HUDEP-2 (cell line): ENCODE measurements at regions not wholly inside any gene's neighbourhood (a gene's known extent, or its start where the extent isn't known, plus 50 kb on each side); places are given as distances from the start of the nearest gene placed in this dataset.
"Not testable (repeated sequence)": the region's sequence is repeated elsewhere in the genome, so short reads cannot be mapped to it uniquely, and the experiment has no call there.

Source experiments
- DNase-seq, 76 experiments: peaks; one replicate each; lab custom pipeline; 2025; ENCODE audit not compliant: unreplicated experiment in 76 of 76; lab: John Stamatoyannopoulos, UW

DNA sequence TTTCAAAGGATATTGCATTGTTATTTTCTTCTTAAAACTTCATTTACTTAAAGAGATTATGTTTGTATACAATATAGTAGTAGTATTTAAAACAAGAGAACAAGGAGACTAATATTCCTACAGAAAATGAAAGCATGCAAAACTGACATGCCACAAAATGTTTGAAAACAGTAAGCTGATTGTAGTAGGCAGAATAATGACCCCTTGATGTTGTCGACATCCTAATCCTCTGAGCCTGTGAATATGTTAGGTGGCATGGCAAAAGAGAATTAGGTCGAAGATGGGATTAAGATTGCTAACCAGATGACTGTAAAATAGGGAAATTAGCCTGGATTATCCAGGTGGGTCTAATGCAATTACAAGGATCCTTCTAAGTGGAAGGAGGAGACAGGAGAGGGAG is 522.2 kb upstream of the NR3C2 start:
- DNase-seq, result no peak

DNA sequence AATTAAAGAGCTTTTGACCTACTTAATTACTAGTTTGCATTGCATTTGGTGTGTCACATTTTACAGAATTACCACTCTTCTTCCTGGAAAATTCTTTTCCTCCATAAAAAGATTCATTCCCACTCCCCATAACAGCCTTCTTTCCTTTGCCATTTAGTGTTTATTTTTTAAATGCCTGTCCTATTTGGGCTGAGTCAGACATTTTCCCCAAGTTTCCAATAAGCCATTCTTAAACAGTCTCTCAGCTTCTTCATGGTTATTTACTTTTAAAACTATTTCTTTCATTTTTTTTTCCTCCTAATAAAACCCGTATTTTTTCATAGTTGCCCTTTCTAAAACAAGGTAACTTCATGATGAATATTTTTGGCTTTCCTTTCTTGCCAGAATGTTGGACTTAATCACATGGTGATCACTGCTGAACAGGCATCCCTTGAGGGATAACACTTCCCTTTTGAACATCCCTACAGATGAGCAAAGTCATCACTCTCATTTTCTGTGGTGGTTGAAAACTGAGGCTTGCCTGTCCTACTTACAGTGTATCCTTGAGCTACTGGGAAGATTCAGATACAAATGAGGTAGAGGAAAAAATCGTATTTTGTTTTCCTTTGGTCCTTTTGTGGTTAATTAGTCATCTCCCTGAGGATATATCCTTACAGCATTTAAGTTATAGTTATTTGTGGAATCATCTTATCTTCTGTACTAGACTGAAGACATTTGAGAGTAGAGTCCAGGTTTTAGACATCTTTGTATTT is 520.5 kb upstream of the NR3C2 start:
- DNase-seq, result no peak

DNA sequence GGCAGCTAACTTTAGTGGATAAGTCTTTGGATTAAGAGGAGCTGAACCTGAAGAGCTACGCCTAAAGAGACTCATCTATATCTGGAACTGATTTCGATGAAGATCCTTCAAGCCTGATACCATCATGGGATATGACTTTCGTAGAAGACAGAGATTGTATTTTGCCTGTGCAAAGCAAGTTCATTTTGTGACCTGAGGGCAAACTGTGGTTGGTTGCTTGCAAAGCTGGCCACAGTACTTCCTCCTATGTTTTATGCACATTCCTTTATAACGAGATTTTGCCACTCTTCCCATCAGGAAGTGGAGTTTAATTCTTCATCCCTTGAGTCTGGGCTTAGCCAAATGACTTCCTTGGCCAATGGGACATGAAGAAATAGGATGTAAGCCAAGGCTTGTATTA is 519.3 kb upstream of the NR3C2 start:
- no peak for DNase-seq

DNA sequence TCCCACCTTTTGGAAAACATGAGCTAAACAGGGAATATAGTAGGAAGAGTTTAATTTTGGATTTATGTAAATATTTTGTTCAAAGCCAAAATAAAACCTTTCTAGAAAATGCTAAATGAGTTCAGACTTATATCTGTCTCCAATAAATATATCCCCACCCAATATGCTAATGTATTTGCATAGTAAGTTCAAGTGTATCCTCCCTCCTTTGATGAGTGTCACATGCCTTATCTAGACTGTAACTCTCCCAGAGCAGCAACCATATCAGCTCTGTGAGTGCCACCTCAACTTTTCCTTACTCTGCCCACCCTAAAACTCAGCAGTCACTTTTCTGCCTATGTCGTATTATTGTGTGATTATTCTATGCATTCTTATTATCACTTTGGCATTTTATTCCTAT is 516.1 kb upstream of the NR3C2 start:
- peak in 2 of 76 experiments; percentile 7 to 16 for DNase-seq

DNA sequence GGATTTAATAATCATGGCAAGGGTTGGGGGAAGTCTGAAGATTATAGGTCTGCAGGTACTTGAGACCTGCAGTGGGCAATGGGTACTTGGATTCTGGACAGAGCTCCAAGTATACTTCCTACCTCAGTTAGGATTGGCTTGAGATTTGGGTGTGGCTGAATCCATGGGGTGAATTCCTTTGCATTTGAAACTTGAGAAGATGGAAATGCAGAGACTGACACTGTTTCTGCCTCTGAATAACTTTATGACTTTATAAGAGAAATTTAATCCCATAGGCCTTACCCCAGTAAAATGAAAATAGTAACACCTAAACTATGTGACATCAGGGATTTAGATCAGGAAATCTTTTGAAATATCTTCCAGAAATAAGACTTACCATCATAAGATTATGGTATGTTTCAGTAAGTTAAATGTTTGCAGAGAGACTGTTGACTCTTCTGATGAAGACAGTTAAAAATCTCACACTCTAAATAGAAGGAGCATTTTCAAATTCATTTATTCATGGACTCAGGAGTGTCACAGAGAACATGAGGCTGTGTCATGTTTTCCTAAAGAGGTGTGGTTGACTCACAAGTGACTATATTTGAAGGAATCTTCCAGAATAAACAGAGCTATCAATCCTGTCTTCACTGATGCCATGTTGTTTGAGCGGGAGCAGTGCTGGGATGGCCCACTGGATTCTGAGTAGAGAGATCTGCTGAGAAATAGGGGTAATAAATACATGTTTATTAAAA is 513.5 kb upstream of the NR3C2 start:
- no peak for DNase-seq

DNA sequence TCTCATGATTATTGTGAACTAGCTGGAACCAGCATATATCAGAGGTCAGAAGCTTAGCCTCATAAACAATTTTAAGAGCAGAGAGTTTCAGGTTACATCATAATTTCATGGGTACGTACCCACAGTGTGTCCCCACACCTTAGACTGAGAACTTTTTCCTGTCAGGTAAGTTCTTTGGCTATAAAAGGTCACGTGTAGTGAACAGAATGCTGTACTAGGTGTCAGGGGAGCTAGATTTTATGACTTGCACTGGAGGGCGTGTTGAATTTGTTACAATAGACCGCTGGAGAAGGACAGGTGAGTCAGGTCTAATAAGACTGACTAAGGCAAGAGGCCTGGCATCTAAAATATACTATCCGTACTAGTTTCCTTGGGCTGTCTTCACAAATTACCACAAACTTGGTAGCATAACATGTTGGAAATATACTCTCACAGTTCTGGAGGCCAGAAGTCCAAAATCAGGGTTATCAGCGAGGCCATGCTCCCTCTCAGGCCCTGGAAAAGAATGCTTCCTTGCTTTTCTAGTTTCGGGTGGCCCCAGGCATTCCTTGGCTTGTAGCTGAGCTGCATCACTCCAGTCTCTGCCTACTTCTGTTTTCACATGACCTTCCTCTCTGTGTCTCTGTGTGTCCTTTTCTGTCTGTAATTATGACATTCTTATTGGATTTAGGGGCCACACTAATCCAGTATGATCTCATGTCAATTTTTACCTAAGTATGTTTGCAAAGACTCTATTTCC is 512.0 kb upstream of the NR3C2 start:
- DNase-seq, result no peak

DNA sequence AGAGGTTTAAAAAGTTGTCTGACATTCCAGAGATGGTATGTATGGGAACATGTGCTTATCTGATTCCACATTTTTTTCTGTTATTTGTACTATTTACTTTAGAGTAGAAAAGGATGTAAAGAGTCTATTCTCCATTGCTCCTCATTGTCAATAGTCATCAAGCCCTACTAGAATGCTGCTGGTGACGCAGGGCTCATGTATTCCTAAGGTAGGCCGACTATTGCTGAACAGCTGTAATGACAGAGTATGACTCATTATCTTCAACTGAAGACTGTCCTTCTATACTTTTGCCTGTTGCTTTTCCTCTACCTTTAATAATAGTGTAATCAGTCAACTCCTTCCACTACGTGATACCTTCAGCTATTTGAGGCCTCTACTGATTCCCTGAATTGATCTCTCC is 509.1 kb upstream of the NR3C2 start:
- DNase-seq, result no peak

DNA sequence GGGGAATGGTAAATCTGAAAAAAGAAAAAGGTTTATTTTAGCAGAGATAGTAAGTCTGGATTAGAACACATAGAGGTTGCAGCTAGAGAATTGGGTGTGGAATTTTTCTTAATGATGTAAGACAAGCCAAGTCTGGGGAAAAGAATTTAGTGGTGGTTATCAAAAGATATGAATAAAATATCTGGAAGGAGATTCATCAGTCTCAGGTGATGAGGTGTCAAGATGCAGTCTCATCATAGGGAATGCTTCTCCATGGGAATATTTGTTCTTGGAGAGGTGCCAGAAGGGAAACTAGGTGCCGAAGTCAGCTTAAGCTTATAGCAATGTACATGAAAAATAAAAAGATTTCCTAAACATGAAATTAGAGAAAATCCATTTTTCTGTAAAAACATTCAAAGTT is 504.1 kb upstream of the NR3C2 start:
- DNase-seq, result no peak

DNA sequence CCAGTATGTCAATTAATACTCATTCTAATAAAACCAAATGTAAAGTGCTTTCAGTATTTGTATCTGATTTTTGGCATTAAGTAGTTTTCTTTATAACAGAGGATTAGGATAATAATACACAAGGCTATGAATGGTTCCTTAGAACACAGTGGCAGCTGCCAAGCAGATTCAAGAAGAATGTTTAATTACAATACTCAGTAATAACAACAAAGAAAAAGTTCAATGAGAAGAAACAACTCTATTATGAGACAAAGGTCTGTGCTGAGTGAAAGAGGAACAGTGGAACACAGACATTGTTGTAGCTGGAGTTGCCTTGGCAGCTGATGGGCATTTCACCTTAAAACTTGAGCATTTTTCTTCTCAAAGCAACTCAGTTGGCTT is 502.6 kb upstream of the NR3C2 start:
- DNase-seq, result no peak

DNA sequence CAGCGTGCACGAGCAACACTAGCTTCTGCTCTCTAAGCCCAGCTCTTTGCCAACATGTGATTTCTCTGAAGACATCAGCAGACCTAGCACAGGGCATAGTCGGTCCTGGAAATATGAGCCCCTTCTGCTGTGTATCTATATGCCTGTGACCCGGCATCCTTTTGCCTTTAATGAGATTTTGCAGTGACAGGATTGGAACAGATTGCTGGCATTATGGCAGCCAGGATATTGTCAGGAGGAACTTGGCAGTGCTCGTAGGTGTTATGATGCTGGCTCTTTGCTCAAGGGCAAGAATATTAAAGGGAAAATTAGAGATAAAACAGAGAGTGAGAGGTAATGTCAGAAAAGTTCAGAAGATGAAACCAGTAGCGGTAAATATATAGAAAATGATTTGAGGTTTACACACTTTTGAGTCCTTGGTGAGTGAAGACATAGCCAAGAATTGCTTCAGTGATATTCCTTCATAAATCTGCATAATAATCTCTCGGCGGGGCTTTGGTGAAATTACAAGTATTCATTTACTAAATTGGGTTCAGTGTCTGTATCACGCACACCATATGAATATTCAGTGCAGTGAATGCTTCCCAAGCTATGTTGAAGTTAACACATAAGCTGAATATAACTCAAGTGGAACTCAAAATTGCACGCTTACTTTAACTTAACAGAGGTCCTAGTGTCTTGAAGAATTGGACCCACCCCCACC is 502.1 kb upstream of the NR3C2 start:
- no peak for DNase-seq

DNA sequence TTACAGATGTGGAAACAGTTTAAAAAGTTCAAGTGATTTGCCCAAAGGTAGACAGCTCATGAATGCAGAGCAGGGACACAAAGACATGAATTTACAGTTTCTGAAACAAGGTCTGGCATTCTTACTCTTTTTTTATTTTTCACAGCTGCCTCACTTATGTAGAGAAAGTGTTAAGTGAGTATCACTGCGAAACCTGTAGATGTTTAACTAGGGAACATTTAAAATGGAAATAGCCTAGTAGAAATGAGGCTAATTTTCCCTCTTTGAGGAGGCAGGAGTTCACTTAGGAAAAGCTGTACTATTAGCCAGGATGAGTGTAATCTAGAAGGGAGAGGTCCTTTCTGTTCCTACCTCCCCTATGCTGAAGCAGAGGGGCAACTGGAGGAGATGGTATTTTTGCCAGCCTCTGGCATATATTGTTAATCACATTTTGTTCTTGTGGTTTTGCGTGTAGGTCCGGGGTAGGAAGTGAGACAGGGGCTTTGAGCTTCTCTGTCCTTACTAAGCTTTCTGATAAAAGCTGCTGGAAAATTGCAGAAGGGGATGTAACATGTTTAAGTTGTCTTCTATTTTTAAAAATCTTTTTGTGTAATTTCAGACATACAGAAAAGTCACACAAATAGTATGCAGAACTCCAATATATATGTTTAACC is 492.8 kb upstream of the NR3C2 start:
- DNase-seq, result no peak

DNA sequence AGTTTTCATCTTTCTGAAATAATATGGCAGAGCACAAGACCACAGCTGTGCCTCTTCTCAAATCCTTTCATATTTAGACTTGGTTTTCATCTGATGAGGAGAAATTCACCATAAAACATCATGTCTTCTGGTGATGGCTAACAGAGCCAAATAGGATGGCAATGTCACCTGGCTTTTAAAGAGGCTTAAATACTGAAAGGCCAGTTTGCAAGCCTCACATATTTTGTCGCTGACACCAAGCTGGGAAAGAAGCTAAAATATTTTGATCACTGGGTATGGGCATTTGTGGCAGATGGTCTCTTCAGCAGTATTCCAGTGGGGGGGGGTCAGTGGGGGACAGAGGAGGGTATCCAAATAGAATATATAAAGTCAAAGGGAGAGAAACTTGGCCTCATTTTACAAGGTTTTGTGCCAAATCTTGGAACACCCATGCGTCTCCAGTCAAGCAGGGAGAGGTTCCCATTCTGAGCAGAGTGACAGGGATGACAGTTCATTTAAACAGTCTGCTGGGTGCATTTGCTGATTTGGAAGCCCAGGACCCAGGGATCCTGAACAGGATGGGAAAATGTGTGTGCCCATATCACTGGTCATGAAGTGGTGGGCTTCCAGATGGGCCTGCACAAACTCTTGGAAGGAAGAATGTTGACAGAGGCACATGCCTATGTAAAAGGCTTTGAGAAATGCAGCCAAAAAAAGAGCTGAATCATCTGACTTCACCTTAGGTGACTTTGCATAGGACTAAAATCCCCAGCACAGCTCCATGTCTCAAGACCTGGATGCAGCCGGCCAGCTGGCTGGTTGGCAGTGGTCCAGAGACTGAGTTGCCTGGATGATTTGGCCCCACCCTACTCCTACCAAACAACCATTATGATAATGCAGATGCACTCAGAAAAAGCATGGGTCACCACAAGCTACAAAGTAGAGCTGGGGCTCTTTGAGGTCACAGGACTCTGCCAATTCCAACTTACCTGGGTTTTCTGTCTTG is 484.4 kb upstream of the NR3C2 start:
- no peak for DNase-seq

DNA sequence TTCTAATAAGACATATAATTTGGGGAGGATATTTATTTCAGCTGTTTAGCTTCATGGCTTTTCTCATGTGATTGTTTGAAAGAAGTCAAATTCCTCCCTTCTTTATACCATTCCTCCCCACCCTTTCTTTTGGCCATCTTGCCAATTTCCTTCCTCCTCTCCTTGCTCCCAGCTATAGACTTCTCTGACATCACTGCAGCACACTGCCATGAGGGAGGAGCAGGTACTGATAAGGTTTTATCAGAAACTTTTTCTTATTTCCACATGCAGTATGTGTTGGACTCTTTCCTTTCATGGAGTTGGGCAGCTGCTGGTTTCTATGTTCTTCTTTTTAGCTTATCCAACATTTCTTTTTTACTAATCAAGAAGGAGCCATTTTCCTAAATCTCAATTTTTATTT is 481.7 kb upstream of the NR3C2 start:
- no peak for DNase-seq

DNA sequence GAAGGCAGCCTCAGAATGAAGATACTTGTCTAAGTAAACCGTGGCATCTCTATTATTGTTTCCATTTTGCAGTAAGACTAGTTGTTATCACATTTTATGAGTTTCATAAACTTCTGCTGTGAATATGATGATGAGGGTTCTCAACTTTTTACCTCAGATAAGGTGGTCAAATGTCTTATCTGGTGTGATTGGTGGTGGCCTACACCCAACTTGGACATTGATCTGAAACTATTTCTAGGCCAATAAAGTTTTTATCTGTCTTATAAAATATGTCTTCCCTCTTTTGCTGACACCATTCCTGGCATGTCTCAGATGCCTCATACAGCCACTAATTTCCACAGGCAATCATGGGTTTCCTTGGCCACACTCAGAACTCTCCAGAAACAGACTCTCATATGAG is 480.3 kb upstream of the NR3C2 start:
- no peak for DNase-seq

DNA sequence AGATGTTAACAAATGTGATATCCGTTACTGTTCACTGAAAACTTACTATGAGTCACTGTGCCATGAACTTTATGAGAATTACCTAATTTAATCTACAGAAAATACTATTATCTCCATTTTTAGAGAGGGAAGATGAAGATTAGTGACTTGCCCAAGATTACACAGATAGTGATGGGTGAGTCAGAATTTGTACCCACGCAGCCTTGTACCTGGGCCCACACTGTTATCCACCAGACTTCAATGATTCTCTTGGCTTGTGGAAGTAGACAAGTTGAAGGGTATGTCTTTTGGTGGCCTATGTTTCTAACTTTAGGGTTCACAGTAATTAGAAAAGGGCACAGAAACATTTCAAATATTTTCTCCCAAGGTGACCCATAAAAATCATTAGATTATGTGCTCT is 472.5 kb upstream of the NR3C2 start:
- no peak for DNase-seq

DNA sequence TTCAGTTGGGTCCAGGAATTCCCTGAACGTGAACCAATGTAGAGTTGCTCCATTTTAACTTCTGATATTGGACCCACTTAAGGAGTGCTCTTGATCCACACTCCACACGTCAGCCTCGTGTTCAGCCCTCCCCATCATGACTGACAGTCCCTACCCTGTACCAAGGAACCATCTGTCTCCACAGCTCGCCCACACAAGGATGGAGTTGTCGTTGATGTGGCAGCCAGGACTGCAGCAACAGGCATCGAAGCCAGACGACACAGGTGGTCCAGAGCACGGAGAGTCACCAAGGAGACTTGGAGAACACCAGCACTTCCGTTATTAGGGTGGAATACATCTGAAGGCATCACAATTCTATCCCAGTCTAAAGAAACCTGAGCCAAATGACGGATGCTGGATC is 472.1 kb upstream of the NR3C2 start:
- no peak for DNase-seq

DNA sequence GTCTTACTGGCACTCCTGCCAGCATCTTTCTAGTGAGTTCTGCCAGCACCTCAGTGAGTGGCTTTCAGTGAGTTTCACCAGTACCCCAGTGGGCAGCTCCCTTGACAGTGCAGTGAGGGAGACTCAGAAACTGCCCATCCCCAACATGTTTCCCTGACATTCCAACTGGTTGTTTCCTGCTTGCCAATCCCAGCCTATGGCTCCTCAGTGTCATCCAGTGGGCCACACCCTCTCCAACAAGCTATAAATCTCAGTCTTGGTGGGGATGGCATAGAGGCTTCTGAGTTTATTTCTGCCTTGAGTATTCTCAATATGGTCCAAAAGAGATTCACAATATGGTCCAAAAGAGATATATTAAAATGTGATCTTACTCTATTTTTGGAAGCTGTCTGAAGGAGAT is 461.2 kb upstream of the NR3C2 start:
- no peak for DNase-seq

DNA sequence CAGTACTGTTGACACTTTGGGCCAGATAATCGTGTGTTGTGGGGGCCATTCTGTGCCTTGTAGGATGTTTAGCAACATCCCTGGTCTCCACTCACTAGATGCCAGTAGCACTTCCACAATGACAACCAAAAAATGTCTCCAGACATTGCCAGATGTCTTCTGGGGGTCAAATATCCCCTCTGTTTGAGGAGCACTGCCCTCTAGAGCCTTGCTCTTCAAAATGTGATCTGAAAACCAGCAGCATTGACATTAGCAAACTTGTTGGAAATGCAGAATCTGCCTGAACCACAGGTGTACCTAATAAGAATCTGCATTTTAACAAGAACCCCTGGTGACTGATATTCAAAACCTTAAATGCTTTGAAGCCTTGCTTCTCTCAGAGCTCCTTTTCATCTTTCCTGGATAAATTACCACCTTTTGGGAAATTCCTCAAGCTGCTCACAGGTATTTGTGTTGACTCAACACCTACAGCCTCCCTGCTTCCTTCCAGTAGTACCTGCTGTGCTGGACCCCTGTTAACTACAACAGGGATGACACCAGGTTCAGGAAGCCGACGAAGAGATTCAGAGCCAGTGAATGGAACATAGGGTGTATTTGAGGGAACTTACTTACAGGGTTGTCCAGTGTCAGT is 459.0 kb upstream of the NR3C2 start:
- no peak for DNase-seq

DNA sequence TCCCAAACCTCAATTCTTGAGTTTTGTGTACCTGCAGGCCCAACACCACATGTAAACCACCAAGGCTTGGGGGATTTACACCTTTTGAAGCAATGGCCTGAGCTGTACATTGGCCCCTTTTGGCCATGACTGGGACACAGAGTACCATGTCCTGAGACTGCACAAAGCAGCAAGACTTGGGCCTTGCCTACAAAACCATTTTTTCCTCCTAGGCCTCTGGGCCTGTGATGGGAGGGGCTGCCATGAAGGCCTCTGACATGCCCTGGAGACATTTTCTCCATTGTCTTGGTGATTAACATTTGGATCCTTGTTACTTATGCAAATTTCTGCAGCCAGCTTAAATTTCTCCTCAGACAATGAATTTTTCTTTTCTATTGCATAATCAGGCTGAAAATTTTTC is 455.9 kb upstream of the NR3C2 start:
- DNase-seq, result not testable (repeated sequence)
